ENCODE measurements at regions not wholly inside any gene's neighbourhood (a gene's known extent, or its start where the extent isn't known, plus 50 kb on each side); places are given as distances from the start of the nearest gene placed in this dataset.

GRCh38 chr11:8321876-8322275 lies 58.2 kb upstream of the LMO1 start:
- Histone ChIP-seq H3K4me1 (ENCODE audit: control insufficient read depth in 1 of 2, insufficient read depth in 2 of 2, low read length in 2 of 2) (no peaks in the 10 kb centered on the region), H3K36me3 (ENCODE audit: control insufficient read depth in 1 of 2, insufficient read depth in 2 of 2, low read length in 2 of 2) (no peaks in the 10 kb centered on the region), H3K9me3 (ENCODE audit: control insufficient read depth in 1 of 2, low read length in 2 of 2) (no peaks in the 10 kb centered on the region), H3K27ac (ENCODE audit: low read length) (no peak overlapping the region), H3K27me3 (ENCODE audit: low read depth, low read length) (no peaks in the 10 kb centered on the region), H3K4me3 (ENCODE audit: low read depth in 1 of 2, low read length in 2 of 2) (no peak overlapping the region)

GRCh38 chr11:8320076-8320475 lies 56.4 kb upstream of the LMO1 start:
- Histone ChIP-seq H3K4me1 (ENCODE audit: control insufficient read depth in 1 of 2, insufficient read depth in 2 of 2, low read length in 2 of 2) (no peaks in the 10 kb centered on the region), H3K36me3 (ENCODE audit: control insufficient read depth in 1 of 2, insufficient read depth in 2 of 2, low read length in 2 of 2) (no peaks in the 10 kb centered on the region), H3K27ac (ENCODE audit: low read length) (no peak overlapping the region), H3K9me3 (ENCODE audit: control insufficient read depth in 1 of 2, low read length in 2 of 2) (no peaks in the 10 kb centered on the region), H3K27me3 (ENCODE audit: low read depth, low read length) (no peaks in the 10 kb centered on the region), H3K4me3 (ENCODE audit: low read depth in 1 of 2, low read length in 2 of 2) (no peak overlapping the region)

GRCh38 chr11:8318536-8318935 lies 54.9 kb upstream of the LMO1 start:
- Histone ChIP-seq H3K4me1 (ENCODE audit: control insufficient read depth in 1 of 2, insufficient read depth in 2 of 2, low read length in 2 of 2) (no peaks in the 10 kb centered on the region), H3K27me3 (ENCODE audit: low read depth, low read length) (no peaks in the 10 kb centered on the region), H3K36me3 (ENCODE audit: control insufficient read depth in 1 of 2, insufficient read depth in 2 of 2, low read length in 2 of 2) (no peaks in the 10 kb centered on the region)

GRCh38 chr11:8317159-8317558 lies 53.5 kb upstream of the LMO1 start:
- H3K36me3 ChIP-seq (ENCODE audit: control insufficient read depth in 1 of 2, insufficient read depth in 2 of 2, low read length in 2 of 2): no peaks in the 10 kb centered on the region
- peak overlapping the region; percentile 23 for H3K27ac ChIP-seq (ENCODE audit: low read length)
- no peaks in the 10 kb centered on the region for H3K27me3 ChIP-seq (ENCODE audit: low read depth, low read length)
- no peak overlapping the region for H3K4me3 ChIP-seq (ENCODE audit: low read depth in 1 of 2, low read length in 2 of 2)
- H3K9me3 ChIP-seq (ENCODE audit: control insufficient read depth in 1 of 2, low read length in 2 of 2): no peaks in the 10 kb centered on the region
- H3K4me1 ChIP-seq (ENCODE audit: control insufficient read depth in 1 of 2, insufficient read depth in 2 of 2, low read length in 2 of 2): no peaks in the 10 kb centered on the region

More at GRCh38 chr11:8318536-8318935, 54.9 kb upstream of the LMO1 start:
- H3K27ac ChIP-seq (ENCODE audit: low read length): no peak overlapping the region
- no peaks in the 10 kb centered on the region for H3K9me3 ChIP-seq (ENCODE audit: control insufficient read depth in 1 of 2, low read length in 2 of 2)
- no peak overlapping the region for H3K4me3 ChIP-seq (ENCODE audit: low read depth in 1 of 2, low read length in 2 of 2)

GRCh38 chr11:8315954-8316353 lies 52.3 kb upstream of the LMO1 start:
- H3K4me1 ChIP-seq (ENCODE audit: control insufficient read depth in 1 of 2, insufficient read depth in 2 of 2, low read length in 2 of 2): no peaks in the 10 kb centered on the region
- no peak overlapping the region for H3K27ac ChIP-seq (ENCODE audit: low read length)
- H3K36me3 ChIP-seq (ENCODE audit: control insufficient read depth in 1 of 2, insufficient read depth in 2 of 2, low read length in 2 of 2): no peaks in the 10 kb centered on the region
- no peak overlapping the region for H3K4me3 ChIP-seq (ENCODE audit: low read depth in 1 of 2, low read length in 2 of 2)
- H3K9me3 ChIP-seq (ENCODE audit: control insufficient read depth in 1 of 2, low read length in 2 of 2): no peaks in the 10 kb centered on the region
- H3K27me3 ChIP-seq (ENCODE audit: low read depth, low read length): no peaks in the 10 kb centered on the region

GRCh38 chr11:8315463-8315862 lies 51.8 kb upstream of the LMO1 start:
- no peak overlapping the region for H3K4me3 ChIP-seq (ENCODE audit: low read depth in 1 of 2, low read length in 2 of 2)
- H3K4me1 ChIP-seq (ENCODE audit: control insufficient read depth in 1 of 2, insufficient read depth in 2 of 2, low read length in 2 of 2): no peaks in the 10 kb centered on the region
- no peaks in the 10 kb centered on the region for H3K9me3 ChIP-seq (ENCODE audit: control insufficient read depth in 1 of 2, low read length in 2 of 2)
- H3K27ac ChIP-seq (ENCODE audit: low read length): no peak overlapping the region
- H3K27me3 ChIP-seq (ENCODE audit: low read depth, low read length): no peaks in the 10 kb centered on the region
- H3K36me3 ChIP-seq (ENCODE audit: control insufficient read depth in 1 of 2, insufficient read depth in 2 of 2, low read length in 2 of 2): no peaks in the 10 kb centered on the region

- no peaks in the 10 kb centered on the region for H3K9me3 ChIP-seq (ENCODE audit: control insufficient read depth in 1 of 2, low read length in 2 of 2)
- no peaks in the 10 kb centered on the region for H3K36me3 ChIP-seq (ENCODE audit: control insufficient read depth in 1 of 2, insufficient read depth in 2 of 2, low read length in 2 of 2)
- H3K4me3 ChIP-seq (ENCODE audit: low read depth in 1 of 2, low read length in 2 of 2): no peak overlapping the region
- no peaks in the 10 kb centered on the region for H3K27me3 ChIP-seq (ENCODE audit: low read depth, low read length)
- H3K4me1 ChIP-seq (ENCODE audit: control insufficient read depth in 1 of 2, insufficient read depth in 2 of 2, low read length in 2 of 2): no peaks in the 10 kb centered on the region
- H3K27ac ChIP-seq (ENCODE audit: low read length): no peak overlapping the region
Measured at GRCh38 chr11:8314916-8315315, 51.2 kb upstream of the LMO1 start.

GRCh38 chr11:8313504-8314090 lies 49.9 kb upstream of the LMO1 start:
- Histone ChIP-seq H3K4me1 (ENCODE audit: control insufficient read depth in 1 of 2, insufficient read depth in 2 of 2, low read length in 2 of 2) (no peaks in the 10 kb centered on the region), H3K36me3 (ENCODE audit: control insufficient read depth in 1 of 2, insufficient read depth in 2 of 2, low read length in 2 of 2) (no peaks in the 10 kb centered on the region), H3K27me3 (ENCODE audit: low read depth, low read length) (no peaks in the 10 kb centered on the region), H3K27ac (ENCODE audit: low read length) (no peak overlapping the region), H3K9me3 (ENCODE audit: control insufficient read depth in 1 of 2, low read length in 2 of 2) (no peaks in the 10 kb centered on the region), H3K4me3 (ENCODE audit: low read depth in 1 of 2, low read length in 2 of 2) (no peak overlapping the region)

All from muscle layer of duodenum (tissue), 2 donors.